ENCODE measurements at regions not wholly inside any gene's neighbourhood (a gene's known extent, or its start where the extent isn't known, plus 50 kb on each side); places are given as distances from the start of the nearest gene placed in this dataset.
A peak's percentile ranks its signal among the peaks of the same experiment; 100 is the strongest.

DNA sequence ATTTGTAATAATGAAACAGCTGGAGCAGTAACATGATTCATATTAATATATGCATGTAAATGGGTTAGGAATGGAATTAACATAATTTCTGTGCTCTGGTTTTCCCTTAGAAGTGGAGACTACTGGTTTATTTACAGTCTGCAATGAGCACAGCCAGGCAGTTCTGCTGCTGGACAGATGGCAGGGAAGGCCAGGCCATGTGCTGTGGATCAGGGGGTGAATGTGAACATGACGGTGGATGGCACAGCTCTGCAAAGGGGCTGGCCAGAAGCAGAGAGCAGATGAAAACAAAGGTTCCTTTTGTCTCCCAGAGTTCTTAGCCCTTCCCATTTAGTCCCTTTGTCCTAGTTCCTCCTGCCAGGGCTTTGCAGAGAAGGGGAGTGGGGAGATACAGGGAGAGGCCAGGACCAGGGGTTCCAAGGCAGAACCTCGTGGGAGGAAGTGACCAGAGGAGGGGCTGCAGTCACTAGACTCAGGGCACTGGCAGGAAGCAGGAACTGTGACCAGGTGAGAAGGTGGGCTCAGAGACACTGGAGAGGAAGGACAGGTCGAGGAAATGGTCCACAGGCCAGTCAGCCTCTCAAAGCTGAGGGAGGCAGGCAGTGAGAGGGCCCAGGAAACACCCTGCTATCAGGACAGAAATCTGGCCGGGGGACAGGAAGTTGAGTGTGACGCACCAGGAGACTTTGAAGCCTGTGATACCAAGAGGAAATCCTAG, 112.9 kb upstream of the ATP8B1 start:
- peak; percentile 17 for DNase-seq (ENCODE audit: low spot score)

GRCh38 chr18:57915248-57915647, 112.1 kb upstream of the ATP8B1 start:
- DNase-seq (ENCODE audit: low spot score), result no peak

DNA sequence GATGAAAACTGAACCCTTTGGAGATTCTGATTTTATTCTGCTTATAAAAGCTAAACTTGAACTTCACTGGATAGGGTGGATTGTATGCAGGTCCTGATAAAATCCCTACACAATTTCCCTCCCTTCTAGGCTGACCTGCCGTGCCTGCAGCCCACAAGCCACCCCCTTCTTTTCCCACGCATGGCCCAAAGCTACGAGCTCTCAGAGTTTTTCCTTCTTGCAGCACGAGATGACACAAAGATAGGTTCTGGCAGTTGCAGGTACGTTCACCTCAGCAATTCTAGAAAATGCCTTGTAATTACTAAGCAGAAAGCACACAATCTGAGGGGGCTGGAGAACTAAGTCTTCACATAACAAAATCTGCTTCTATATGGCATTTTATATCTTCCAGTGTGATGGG, 110.6 kb upstream of the ATP8B1 start:
- no peak for DNase-seq (ENCODE audit: low spot score)

DNA sequence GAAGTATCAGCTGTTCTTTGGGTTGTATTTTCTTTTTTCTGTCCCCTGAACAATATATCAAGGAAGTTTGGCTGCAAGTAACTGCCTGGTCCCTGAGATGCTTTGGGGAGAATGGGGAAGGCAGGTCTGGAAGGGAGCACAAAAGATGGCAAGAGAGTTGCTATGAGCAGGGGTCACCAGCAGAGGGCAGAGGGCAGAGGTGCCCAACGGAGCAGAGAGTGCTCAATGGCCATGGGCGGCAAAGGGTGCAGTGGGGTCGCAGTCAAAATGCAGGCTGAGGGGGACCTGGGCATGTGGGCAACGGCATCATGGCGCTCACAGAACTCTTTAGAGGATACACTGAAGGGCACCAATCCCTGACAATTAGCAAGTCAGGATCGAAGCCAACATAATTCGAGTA, 107.7 kb upstream of the ATP8B1 start:
- peak; percentile 15 for DNase-seq (ENCODE audit: low spot score)

DNA sequence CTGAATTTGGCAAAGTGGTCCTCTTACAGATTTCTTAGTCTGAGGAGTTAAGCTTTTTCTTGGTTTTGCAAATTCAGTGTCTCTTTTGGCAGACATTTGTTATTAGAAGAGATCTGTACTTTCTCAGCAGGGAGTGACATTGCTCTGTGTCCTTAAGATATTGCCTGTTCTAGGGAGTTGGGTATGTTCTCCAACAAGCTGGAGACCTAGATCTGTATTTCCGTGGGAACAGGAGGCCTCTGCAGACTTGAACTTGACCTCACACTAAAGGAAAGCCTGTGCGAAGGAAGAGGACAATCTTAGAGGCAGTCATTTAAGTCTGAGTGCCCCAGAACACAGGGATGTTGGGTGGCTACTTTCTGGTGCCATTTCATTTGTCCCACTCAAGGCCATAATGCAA, 107.0 kb upstream of the ATP8B1 start:
- DNase-seq (ENCODE audit: low spot score), result no peak

DNA sequence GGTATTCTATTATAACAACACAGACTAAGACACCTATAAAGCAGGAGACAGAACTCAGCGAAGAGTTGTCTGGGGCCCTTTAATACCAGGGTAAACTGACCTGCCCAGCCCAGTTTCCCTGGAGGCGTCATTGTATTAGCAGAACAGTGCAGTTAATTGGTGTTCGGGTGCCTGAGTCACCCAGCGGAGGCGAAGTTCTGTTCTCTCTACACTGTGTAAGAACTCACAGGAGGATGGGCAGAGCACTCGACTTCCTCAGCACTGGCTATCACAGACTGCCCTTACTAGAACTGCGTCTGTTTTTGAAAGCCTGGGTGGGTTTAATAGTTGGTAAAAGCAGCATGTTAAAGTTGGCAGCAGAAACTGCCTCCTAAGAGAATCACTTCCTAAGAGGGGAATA, 106.5 kb upstream of the ATP8B1 start:
- no peak for DNase-seq (ENCODE audit: low spot score)

- no peak for DNase-seq (ENCODE audit: low spot score)
These were observed 105.0 kb upstream of the ATP8B1 start for GRCh38 chr18:57908092-57908491.

- no peak for DNase-seq (ENCODE audit: low spot score)
These were observed 104.4 kb upstream of the ATP8B1 start for GRCh38 chr18:57907550-57907949.

- DNase-seq (ENCODE audit: low spot score), result no peak
These were observed 103.7 kb upstream of the ATP8B1 start for GRCh38 chr18:57906852-57907251.

- DNase-seq (ENCODE audit: low spot score), result no peak
These were observed 101.4 kb upstream of the ATP8B1 start for GRCh38 chr18:57904535-57904934.

DNA sequence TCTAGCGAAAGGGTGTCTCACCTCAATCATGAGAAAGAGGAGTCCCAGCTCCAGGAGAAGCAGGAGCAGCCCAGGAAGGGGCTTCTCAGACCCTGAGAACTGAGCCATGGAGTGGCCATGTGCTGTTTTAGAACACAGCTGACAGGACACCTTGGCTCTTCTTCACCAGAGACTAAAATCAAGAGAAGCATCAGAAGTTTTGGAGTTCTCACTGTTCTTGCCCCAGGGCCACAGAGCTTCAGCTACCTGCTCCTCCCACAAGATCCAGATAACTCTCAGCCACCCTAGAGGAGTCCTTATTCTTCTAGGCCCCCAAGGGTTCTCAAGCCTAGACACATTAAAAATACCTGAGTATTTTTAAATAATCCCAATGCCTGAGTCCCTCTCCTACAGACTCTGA, 99.6 kb upstream of the ATP8B1 start:
- DNase-seq (ENCODE audit: low spot score), result no peak

DNA sequence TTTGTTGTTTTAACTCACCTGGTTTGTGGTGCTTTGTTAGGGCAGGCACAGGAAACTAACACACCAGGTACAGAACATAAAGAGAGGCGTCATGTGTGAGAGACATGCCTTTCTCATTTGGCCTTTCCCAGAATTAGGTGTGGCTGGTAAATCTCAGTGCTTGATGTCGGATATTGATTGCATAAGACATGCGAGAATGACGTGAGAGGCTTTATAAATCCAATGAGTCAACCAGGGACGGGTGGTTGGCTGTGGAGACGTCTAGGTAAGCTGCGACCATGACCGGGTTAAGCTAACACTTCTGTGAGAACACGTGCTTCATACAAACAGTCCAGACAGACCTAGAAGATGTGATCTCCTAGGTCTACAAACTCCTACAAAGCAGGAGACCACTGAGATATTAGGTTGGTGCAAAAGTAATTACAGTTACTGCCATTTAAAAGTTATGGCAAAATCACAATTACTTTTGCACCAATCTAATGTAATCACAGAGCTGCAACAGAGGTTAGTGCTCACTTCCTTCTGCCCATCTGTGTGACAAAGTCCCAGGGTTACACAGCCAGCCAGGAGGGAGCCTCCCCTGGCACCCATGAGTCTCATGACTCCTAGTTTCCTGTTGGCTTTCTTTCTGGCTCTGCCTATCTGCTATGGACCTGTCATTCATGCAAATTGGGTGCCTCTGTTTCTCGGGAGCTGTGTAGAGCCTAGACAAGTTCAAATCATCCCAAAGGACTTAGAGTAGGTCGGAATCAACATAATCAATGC, 98.9 kb upstream of the ATP8B1 start:
- no peak for DNase-seq (ENCODE audit: low spot score)

DNA sequence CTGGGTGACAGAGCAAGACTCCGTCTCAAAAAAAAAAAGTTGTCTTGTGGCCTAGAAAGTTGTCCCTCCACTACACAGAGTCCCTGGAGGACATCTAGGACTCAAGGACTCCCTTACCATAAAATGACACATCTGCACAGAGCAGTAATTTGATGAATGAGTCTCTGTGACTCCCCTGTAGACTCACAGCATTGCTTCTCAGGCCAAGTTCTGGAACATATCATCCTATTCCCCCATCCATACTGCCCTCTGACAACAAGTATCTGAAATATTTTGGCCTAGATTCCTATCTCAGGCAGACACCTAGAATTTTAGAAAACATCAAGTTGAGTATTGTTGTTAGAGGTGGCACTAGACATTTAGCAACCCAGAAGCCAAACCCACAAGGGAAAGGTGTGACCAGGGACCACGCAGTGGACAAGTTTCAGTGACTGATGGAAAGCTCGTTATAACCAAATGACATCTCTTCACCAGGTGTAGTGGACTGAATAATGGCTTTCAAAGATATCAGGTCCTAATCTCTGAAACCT, 97.9 kb upstream of the ATP8B1 start:
- no peak for DNase-seq (ENCODE audit: low spot score)

GRCh38 chr18:57898506-57899124, 95.5 kb upstream of the ATP8B1 start:
- no peak for DNase-seq (ENCODE audit: low spot score)

- no peak for DNase-seq (ENCODE audit: low spot score)
These were observed 92.1 kb upstream of the ATP8B1 start for GRCh38 chr18:57895182-57895581.

- DNase-seq (ENCODE audit: low spot score), result no peak
These were observed 88.7 kb upstream of the ATP8B1 start for GRCh38 chr18:57891707-57892391.

GRCh38 chr18:57890266-57890665, 87.2 kb upstream of the ATP8B1 start:
- no peak for DNase-seq (ENCODE audit: low spot score)

- DNase-seq (ENCODE audit: low spot score), result no peak
These were observed 86.7 kb upstream of the ATP8B1 start for GRCh38 chr18:57889841-57890240.

GRCh38 chr18:57887543-57888383, 84.6 kb upstream of the ATP8B1 start:
- no peak for DNase-seq (ENCODE audit: low spot score)

- no peak for DNase-seq (ENCODE audit: low spot score)
These were observed 82.8 kb upstream of the ATP8B1 start for GRCh38 chr18:57885931-57886330.

GRCh38 chr18:57882465-57882864, 79.3 kb upstream of the ATP8B1 start:
- no peak for DNase-seq (ENCODE audit: low spot score)
